Choroid plexus epithelial cell (primary cell): ENCODE measurements at regions not wholly inside any gene's neighbourhood (a gene's known extent, or its start where the extent isn't known, plus 50 kb on each side); places are given as distances from the start of the nearest gene placed in this dataset.
A peak's percentile ranks its signal among the peaks of the same experiment; 100 is the strongest.

Experiments used
- DNase-seq: peaks from one replicate; pipeline ENCODE4 v3.0.0-alpha.2; 2010; ENCODE audit warnings: low read depth
- H3K4me3 ChIP-seq: 2 replicates; pipeline ENCODE4 v1.5.1; 2011; ENCODE audit warnings: low read depth, mild to moderate bottlenecking, control low read depth, low read length, moderate library complexity
- TF ChIP-seq, protein P1 (sequence below): conservative IDR thresholded peaks from 2 replicates; pipeline ENCODE4 v1.5.1; 2011; ENCODE audit warnings: low read depth, mild to moderate bottlenecking, control low read depth, inconsistent platforms, low read length, moderate library complexity

DNA sequence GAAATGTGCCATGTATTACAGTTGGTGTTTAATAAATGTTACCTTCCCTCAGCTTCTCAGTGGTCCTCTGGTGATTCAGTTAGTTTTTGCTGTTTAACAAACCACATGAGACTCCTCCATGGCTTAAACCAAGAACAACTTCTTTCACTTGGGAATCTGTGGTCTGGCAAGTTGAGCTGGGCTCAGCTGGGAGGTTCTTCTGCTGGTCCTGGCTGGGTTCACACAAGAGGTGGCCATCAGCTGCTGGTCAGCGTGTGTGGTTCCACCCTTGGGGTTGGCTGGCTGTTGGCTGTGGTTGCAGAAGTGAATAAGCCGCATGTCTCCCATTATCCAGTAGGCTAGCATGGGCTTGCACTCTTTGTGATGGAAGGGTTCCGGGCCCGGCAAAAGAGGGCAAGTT is 160.5 kb downstream of the MIAT start:
- no peak overlapping the region for H3K4me3 ChIP-seq
- DNase-seq, result no peak
- TF ChIP-seq, protein P1, sequence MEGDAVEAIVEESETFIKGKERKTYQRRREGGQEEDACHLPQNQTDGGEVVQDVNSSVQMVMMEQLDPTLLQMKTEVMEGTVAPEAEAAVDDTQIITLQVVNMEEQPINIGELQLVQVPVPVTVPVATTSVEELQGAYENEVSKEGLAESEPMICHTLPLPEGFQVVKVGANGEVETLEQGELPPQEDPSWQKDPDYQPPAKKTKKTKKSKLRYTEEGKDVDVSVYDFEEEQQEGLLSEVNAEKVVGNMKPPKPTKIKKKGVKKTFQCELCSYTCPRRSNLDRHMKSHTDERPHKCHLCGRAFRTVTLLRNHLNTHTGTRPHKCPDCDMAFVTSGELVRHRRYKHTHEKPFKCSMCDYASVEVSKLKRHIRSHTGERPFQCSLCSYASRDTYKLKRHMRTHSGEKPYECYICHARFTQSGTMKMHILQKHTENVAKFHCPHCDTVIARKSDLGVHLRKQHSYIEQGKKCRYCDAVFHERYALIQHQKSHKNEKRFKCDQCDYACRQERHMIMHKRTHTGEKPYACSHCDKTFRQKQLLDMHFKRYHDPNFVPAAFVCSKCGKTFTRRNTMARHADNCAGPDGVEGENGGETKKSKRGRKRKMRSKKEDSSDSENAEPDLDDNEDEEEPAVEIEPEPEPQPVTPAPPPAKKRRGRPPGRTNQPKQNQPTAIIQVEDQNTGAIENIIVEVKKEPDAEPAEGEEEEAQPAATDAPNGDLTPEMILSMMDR, result no peak

DNA sequence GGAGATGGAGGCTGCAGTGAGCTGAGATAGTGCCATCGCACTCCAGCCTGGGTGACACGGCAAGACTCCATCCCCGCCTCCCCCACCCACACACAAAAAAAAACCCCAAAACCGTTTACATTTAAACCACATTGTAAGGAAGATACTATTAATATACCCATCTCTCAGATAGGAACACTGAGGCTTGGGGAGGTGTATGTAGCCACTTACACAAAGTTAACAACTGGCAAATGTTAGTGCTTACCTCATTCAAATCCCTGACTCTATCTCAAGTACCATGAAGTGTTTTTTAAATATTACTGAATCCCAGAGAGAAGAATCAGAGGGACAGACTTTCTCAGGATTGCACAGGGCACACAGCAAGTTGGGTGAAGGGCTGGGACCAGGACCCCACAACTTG is 164.5 kb downstream of the MIAT start:
- TF ChIP-seq, protein P1, result no peak
- no peak for DNase-seq
- no peak overlapping the region for H3K4me3 ChIP-seq

DNA sequence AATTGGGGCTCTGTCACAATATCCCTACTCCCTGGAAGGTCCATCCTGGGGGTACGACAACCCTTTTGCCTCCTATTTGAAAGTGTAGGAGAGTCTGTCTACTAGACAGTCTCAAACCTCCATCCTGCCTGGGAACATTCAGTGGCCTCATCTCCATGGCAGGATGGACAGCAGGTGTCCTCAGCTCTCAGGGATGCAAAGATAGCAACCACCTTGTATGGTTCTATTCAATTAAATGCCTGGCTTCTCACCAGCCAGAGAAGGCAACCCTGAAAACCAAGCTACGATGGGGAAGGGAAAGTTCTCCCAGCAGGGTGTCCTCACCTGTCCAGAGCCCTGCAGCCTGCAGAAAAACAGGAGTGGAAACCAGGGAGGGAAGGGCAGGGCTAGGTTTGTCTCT is 164.9 kb downstream of the MIAT start:
- DNase-seq, result no peak
- TF ChIP-seq, protein P1, result peak; percentile 7
- no peak overlapping the region for H3K4me3 ChIP-seq

DNA sequence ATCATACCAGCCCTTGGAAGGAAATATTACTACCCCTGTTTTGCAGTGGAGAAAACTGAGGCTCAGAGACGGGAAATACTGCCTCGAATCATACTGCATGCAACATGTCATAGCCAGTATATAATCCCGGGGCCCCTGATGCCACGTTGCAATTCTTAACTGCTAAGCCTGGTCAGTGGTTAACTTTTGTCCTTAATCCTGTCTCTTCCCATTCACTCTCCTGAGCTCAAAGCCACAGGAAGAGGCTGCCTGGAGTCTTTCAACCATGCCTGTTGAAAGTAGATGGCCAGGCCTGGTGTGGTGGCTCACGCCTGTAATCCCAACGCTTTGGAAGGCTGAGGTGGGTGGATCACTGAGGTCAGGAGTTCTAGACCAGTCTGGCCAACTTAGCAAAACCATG is 166.6 kb downstream of the MIAT start:
- no peak overlapping the region for H3K4me3 ChIP-seq
- TF ChIP-seq, protein P1, result no peak
- no peak for DNase-seq

DNA sequence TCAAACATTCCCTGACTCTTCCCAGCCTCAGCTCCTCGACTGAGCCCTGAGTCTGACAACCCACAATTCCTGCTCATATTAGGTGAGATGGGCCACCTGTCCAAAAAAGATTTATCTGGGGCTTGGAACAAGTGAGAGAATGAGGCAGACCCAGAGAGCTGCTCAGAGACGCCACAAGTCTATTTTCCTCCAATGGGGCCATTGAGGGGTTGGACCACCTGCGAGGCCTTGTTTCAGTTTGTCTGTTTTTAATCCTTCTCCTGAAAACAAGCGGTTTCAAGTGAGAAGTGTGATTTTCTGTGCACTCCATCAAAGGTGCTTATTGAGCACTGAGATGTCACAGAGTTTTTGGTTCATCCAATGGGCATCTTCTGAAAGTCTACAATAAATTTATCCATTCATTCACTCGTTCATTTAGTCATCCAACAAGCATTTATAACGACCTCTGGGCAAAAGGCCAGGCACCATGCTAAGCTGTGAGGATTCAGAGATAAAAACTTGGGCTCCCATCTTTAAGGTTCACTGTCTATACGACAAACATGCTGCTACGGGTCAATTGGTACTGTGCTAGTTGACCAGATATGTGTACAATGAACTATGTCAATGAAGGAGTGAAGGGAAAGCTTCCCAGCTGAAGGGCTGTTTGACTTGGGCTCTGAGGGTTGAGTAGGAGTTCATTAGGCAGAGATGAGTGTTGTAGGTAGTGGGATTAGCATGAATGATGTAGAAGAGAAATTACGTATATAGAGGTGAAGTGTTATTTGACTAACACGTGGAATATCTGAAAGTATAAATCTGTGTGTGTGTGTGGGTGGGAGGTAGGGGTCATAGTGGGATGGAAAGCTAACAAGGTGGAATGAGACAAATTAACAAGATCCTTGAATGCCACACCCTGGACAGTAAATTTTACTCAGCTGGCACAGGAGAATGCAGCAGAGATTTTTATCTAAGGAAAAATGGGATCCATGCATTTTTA is 168.9 kb downstream of the MIAT start:
- DNase-seq, result no peak
- TF ChIP-seq, protein P1, result no peak
- no peak overlapping the region for H3K4me3 ChIP-seq

DNA sequence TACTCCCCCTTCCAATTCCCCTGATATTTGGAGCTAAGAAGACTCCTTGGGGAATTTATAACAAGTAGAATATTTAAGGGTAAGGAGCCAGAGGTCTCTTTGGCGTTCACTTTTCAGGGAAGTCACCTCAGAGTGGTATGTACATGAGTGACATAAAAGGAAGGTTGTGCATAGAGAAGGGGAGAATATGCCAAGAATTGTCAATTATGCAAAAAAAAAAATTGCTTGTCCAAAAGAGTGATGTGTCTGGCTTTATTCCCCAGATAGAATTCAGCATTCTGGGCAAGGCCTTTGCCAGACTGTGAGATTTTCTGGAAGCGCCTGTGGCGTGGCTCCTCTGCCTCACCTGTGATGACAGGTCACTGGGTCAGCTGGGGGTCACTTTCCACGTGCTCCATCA is 170.2 kb downstream of the MIAT start:
- no peak for DNase-seq
- TF ChIP-seq, protein P1, result no peak
- H3K4me3 ChIP-seq, result no peak overlapping the region

DNA sequence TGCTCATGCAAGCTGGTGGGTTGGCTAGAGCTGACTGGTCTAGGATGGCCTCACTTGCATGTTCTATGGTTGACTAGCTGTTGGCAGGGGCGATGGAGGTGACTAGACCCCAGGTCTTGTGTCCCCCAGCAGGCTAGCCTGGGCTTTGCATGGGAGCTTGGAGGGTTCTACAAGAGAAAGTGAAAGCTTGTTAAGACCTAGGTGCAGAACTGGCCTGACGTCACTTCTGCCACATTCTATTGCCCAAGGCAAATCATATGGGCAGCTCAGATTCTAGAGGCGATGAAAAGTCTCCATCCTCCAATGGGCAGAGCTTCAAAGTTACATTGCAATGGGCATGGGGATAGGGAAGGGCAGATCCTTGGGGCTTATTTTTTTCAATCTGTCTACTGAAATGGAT is 170.9 kb downstream of the MIAT start:
- H3K4me3 ChIP-seq, result no peak overlapping the region
- TF ChIP-seq, protein P1, result no peak
- DNase-seq, result no peak
